NB4 (cell line): ENCODE measurements at regions not wholly inside any gene's neighbourhood (a gene's known extent, or its start where the extent isn't known, plus 50 kb on each side); places are given as distances from the start of the nearest gene placed in this dataset.

ENCODE experiments used
- DNase-seq: peaks from one replicate; pipeline ENCODE4 v3.0.0; 2010; ENCODE audit warnings: low read depth
- H3K4me3 ChIP-seq: one replicate; pipeline ENCODE4 v1.5.1; 2011; ENCODE audit warnings: mild to moderate bottlenecking, low read depth, low read length, moderate library complexity
- MYC ChIP-seq: IDR thresholded peaks from 2 replicates; pipeline ENCODE4 v1.6.1; 2011; ENCODE audit warnings: low read depth, low read length
- POLR2A ChIP-seq: IDR thresholded peaks from 2 replicates; pipeline ENCODE4 v1.6.1; 2011; ENCODE audit warnings: mild to moderate bottlenecking; ENCODE audit not compliant: insufficient read length; ENCODE audit errors: extremely low read depth
- TF ChIP-seq, protein P1 (sequence below): IDR thresholded peaks from 2 replicates; pipeline ENCODE4 v1.6.1; 2011; ENCODE audit warnings: low read depth, low read length
- TF ChIP-seq, protein P2 (sequence below): IDR thresholded peaks from one replicate; pipeline ENCODE4 v1.5.1; 2012; ENCODE audit warnings: low read depth, low read length

DNA sequence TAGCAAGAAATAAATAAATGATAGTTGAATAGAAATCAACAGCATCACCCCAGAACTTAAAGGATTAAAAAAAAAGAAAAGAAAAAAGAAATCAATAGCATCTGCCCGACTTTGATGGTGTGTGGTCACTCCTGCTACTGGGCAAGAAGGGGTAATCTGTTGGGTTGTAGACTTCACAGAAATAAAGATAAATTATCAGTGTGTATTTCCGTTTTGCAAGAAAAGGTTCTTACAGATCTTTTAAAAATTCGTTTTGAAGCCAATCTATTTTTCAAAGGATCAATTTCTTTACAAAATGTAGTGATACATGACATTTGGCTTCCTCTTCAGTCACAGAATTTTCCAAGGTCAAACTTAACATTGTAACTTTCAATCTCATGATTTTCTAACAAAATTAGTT, 448.9 kb upstream of the FAR2 start:
- TF ChIP-seq MYC, result no peak
- TF ChIP-seq, protein P1, sequence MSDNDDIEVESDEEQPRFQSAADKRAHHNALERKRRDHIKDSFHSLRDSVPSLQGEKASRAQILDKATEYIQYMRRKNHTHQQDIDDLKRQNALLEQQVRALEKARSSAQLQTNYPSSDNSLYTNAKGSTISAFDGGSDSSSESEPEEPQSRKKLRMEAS, result no peak
- DNase-seq, result no peak
- H3K4me3 ChIP-seq, result no peak overlapping the region

DNA sequence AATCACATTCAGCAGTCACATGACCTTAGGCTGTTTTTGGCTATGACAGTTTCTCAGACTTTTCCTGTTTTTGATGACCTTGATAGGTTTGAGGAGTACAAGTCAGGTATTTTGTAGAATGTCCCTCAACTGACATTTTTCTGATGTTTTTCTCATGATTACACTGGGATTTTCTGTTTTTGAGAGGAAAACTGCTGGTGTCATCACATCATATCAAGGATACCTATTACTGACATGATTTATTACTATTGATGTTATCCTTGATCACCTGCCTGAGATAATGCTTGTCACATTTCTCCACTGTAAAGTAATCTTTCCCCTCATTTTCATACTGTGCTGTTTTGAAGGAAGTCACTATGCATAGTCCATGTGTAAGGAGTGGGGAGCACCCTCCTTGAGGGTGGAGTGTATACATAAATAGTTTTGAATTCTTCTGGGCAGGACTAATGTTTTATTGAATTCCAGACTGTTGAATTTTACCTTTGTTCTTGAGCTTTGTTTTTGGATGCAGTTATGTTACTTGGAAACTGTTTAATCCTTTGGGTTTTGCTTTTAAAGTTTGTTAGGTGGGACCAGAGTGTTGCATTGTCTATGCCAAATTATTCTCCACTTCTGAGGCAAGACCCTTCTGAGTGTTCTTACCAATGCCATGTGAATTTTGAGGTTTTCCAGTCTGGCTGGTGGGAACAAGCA, 444.5 kb upstream of the FAR2 start:
- DNase-seq, result no peak
- H3K4me3 ChIP-seq, result no peak overlapping the region
- no peak for TF ChIP-seq POLR2A
- TF ChIP-seq, protein P2, sequence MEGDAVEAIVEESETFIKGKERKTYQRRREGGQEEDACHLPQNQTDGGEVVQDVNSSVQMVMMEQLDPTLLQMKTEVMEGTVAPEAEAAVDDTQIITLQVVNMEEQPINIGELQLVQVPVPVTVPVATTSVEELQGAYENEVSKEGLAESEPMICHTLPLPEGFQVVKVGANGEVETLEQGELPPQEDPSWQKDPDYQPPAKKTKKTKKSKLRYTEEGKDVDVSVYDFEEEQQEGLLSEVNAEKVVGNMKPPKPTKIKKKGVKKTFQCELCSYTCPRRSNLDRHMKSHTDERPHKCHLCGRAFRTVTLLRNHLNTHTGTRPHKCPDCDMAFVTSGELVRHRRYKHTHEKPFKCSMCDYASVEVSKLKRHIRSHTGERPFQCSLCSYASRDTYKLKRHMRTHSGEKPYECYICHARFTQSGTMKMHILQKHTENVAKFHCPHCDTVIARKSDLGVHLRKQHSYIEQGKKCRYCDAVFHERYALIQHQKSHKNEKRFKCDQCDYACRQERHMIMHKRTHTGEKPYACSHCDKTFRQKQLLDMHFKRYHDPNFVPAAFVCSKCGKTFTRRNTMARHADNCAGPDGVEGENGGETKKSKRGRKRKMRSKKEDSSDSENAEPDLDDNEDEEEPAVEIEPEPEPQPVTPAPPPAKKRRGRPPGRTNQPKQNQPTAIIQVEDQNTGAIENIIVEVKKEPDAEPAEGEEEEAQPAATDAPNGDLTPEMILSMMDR, result no peak

GRCh38 chr12:28708918-28709371, 440.1 kb upstream of the FAR2 start:
- no peak overlapping the region for H3K4me3 ChIP-seq
- no peak for DNase-seq
- TF ChIP-seq MYC (no peak), POLR2A (no peak)
- TF ChIP-seq, protein P1, result no peak
- TF ChIP-seq, protein P2, result no peak

GRCh38 chr12:28709986-28710685, 438.9 kb upstream of the FAR2 start:
- TF ChIP-seq MYC (no peak), POLR2A (no peak)
- TF ChIP-seq, protein P2, result no peak
- TF ChIP-seq, protein P1, result no peak
- H3K4me3 ChIP-seq, result no peak overlapping the region
- no peak for DNase-seq

DNA sequence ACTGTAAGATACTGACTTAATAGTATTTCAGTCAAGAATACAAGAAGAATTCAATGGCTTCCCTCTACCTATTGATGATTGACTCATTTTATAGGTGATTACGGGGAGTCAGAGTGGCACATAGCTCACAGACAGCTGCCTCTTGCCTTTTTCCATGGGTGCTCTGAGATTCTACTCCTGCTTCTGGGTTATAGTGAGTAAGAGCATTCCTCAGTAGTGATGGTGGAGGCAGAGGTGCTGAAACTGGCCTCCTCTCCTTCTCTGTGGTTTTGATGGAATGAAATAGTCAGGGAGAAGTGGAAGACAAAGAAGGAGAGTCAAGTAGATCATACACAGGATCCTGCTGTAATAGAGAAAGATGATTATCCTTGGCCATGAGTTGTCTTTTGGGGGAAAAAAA, 438.2 kb upstream of the FAR2 start:
- H3K4me3 ChIP-seq, result no peak overlapping the region
- no peak for TF ChIP-seq POLR2A
- TF ChIP-seq, protein P2, result no peak
- TF ChIP-seq MYC, result no peak
- TF ChIP-seq, protein P1, result no peak
- no peak for DNase-seq

DNA sequence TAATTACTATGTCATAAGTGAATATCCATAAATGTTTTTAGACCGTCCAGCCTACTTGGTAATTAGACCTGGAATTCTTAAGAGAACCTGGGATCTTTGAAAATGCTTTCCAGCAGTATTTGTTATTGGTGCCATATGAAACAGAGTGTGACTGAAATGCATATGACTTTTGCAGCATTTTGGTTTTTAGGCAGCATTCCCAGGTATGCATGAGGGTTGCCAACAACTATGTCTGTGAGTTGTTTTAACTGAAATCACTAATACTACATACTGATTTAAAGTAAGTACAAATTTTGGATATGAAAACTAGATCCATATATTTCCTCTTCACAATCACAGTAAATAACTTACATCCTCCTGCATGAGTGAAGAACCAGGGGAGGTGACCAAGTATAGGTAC, 437.7 kb upstream of the FAR2 start:
- DNase-seq, result no peak
- TF ChIP-seq POLR2A (no peak), MYC (no peak)
- TF ChIP-seq, protein P2, result no peak
- TF ChIP-seq, protein P1, result no peak
- H3K4me3 ChIP-seq, result no peak overlapping the region
